ENCODE measurements at regions not wholly inside any gene's neighbourhood (a gene's known extent, or its start where the extent isn't known, plus 50 kb on each side); places are given as distances from the start of the nearest gene placed in this dataset.

- DNase-seq (ENCODE audit: low spot score) (no peak), ATAC-seq (no peak)
- H3K27ac Mint-ChIP-seq: no peak overlapping the region
- H3K27me3 Mint-ChIP-seq (ENCODE audit: low read depth): no peaks in the 10 kb centered on the region
- H3K36me3 Mint-ChIP-seq: peaks cover 8% of the 10 kb centered on the region
- peaks cover 17% of the 10 kb centered on the region for H3K4me1 Mint-ChIP-seq
- TF ChIP-seq GRHL2 (CRISPR knock-in tag; IDR thresholded peaks at IDR 0.05; ENCODE audit: insufficient replicate concordance, severe bottlenecking) (no peak), NR3C1 (CRISPR knock-in tag; conservative IDR thresholded peaks at IDR 0.05; ENCODE audit: low read depth) (no peak), ZBTB21 (CRISPR knock-in tag; IDR thresholded peaks at IDR 0.05; ENCODE audit: borderline replicate concordance) (no peak), SP1 (CRISPR knock-in tag; conservative IDR thresholded peaks at IDR 0.05) (no peak), CREM (CRISPR knock-in tag; IDR thresholded peaks at IDR 0.05) (no peak), FOXP4 (CRISPR knock-in tag; IDR thresholded peaks at IDR 0.05) (no peak), SOX15 (CRISPR knock-in tag; IDR thresholded peaks at IDR 0.05) (no peak), SMAD4 (CRISPR knock-in tag; IDR thresholded peaks at IDR 0.05) (no peak), TEAD4 (CRISPR knock-in tag; IDR thresholded peaks at IDR 0.05) (no peak), PRRX2 (CRISPR knock-in tag; IDR thresholded peaks at IDR 0.05) (no peak), PRDM15 (CRISPR knock-in tag; IDR thresholded peaks at IDR 0.05) (no peak), CDX4 (CRISPR knock-in tag; IDR thresholded peaks at IDR 0.05; ENCODE audit: borderline replicate concordance) (no peak), TEAD1 (CRISPR knock-in tag; IDR thresholded peaks at IDR 0.05) (no peak), TCF7 (CRISPR knock-in tag; IDR thresholded peaks at IDR 0.05; ENCODE audit: low read depth) (no peak), SMAD3 (CRISPR knock-in tag; IDR thresholded peaks at IDR 0.05; ENCODE audit: borderline replicate concordance) (no peak)
- TF ChIP-seq, protein P1, sequence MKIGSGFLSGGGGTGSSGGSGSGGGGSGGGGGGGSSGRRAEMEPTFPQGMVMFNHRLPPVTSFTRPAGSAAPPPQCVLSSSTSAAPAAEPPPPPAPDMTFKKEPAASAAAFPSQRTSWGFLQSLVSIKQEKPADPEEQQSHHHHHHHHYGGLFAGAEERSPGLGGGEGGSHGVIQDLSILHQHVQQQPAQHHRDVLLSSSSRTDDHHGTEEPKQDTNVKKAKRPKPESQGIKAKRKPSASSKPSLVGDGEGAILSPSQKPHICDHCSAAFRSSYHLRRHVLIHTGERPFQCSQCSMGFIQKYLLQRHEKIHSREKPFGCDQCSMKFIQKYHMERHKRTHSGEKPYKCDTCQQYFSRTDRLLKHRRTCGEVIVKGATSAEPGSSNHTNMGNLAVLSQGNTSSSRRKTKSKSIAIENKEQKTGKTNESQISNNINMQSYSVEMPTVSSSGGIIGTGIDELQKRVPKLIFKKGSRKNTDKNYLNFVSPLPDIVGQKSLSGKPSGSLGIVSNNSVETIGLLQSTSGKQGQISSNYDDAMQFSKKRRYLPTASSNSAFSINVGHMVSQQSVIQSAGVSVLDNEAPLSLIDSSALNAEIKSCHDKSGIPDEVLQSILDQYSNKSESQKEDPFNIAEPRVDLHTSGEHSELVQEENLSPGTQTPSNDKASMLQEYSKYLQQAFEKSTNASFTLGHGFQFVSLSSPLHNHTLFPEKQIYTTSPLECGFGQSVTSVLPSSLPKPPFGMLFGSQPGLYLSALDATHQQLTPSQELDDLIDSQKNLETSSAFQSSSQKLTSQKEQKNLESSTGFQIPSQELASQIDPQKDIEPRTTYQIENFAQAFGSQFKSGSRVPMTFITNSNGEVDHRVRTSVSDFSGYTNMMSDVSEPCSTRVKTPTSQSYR (CRISPR knock-in tag; IDR thresholded peaks at IDR 0.05): no peak
- TF ChIP-seq, protein P2, sequence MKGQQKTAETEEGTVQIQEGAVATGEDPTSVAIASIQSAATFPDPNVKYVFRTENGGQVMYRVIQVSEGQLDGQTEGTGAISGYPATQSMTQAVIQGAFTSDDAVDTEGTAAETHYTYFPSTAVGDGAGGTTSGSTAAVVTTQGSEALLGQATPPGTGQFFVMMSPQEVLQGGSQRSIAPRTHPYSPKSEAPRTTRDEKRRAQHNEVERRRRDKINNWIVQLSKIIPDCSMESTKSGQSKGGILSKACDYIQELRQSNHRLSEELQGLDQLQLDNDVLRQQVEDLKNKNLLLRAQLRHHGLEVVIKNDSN (CRISPR knock-in tag; IDR thresholded peaks at IDR 0.05): no peak
- TF ChIP-seq, protein P3, sequence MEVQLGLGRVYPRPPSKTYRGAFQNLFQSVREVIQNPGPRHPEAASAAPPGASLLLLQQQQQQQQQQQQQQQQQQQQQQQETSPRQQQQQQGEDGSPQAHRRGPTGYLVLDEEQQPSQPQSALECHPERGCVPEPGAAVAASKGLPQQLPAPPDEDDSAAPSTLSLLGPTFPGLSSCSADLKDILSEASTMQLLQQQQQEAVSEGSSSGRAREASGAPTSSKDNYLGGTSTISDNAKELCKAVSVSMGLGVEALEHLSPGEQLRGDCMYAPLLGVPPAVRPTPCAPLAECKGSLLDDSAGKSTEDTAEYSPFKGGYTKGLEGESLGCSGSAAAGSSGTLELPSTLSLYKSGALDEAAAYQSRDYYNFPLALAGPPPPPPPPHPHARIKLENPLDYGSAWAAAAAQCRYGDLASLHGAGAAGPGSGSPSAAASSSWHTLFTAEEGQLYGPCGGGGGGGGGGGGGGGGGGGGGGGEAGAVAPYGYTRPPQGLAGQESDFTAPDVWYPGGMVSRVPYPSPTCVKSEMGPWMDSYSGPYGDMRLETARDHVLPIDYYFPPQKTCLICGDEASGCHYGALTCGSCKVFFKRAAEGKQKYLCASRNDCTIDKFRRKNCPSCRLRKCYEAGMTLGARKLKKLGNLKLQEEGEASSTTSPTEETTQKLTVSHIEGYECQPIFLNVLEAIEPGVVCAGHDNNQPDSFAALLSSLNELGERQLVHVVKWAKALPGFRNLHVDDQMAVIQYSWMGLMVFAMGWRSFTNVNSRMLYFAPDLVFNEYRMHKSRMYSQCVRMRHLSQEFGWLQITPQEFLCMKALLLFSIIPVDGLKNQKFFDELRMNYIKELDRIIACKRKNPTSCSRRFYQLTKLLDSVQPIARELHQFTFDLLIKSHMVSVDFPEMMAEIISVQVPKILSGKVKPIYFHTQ (CRISPR knock-in tag; IDR thresholded peaks at IDR 0.05): no peak
- H3K4me3 Mint-ChIP-seq: no peak overlapping the region
- CTCF ChIA-PET: no interaction called here
- POLR2A ChIA-PET: no interaction called here
- peaks cover 36% of the 10 kb centered on the region for H3K9me3 Mint-ChIP-seq
Measured at GRCh38 chr13:60869225-60869624, 472.2 kb downstream of the TDRD3 start.

Data from WTC11 (cell line).